Psoas muscle (tissue), 7 donors: ENCODE measurements at regions not wholly inside any gene's neighbourhood (a gene's known extent, or its start where the extent isn't known, plus 50 kb on each side); places are given as distances from the start of the nearest gene placed in this dataset.
"Not testable (repeated sequence)": the region's sequence is repeated elsewhere in the genome, so short reads cannot be mapped to it uniquely, and the experiment has no call there.

Experiments
- ATAC-seq, 4 donors: fragments of 200-7000 bp; cut with Tn5 transposase; one replicate each; pipeline ENCODE4 v1.9.1; 2020; ENCODE audit warnings: moderate library complexity in 3 of 4, mild to moderate bottlenecking in 2 of 4
- DNase-seq, 2 donors: peaks; one replicate each; pipeline ENCODE4 v3.0.0-alpha.2; 2020
- H3K27ac ChIP-seq: fragments of 200-600 bp; one replicate; pipeline ENCODE4 v1.8.0; 2022
- H3K27me3 ChIP-seq, 3 donors: fragments of 200-600 bp in 1 of 3; one replicate each; pipeline versions ENCODE4 v1.6.1 to v1.8.0; 2013 to 2022; ENCODE audit warnings: low read length in 2 of 3, mild to moderate bottlenecking in 2 of 3, moderate library complexity in 1 of 3; ENCODE audit not compliant: insufficient read depth in 3 of 3
- H3K36me3 ChIP-seq, 2 donors: fragments of 200-600 bp in 1 of 2; one replicate each; pipeline versions ENCODE4 v1.6.1 to v1.8.0; 2013 to 2022; ENCODE audit warnings: low read depth in 1 of 2, mild to moderate bottlenecking in 1 of 2, moderate library complexity in 1 of 2; ENCODE audit not compliant: insufficient read depth in 1 of 2
- H3K4me1 ChIP-seq: fragments of 200-600 bp; one replicate; pipeline ENCODE4 v1.8.0; 2022
- H3K4me3 ChIP-seq: fragments of 200-600 bp; one replicate; pipeline ENCODE4 v1.8.0; 2022; ENCODE audit warnings: mild to moderate bottlenecking
- H3K9me3 ChIP-seq: fragments of 200-600 bp; one replicate; pipeline ENCODE4 v1.8.0; 2022
- CTCF ChIP-seq: fragments of 200-600 bp; IDR thresholded peaks from one replicate; pipeline ENCODE4 v1.8.0; 2022; ENCODE audit warnings: antibody characterized with exemption
- WGBS, 3 donors: extraction: QIAGEN DNeasy Blood & Tissue Kit; methylation state at CpG; one replicate each; pipeline versions ENCODE4 v1.1.6 to v1.1.7; 2013; 5-methylcytosine and 5-hydroxymethylcytosine counted together
- intact Hi-C, 2 donors: fragments of 100-400 bp; cut with DNase I; formaldehyde crosslinking; loops; one replicate each; pipeline versions ENCODE4 v1.11.0 to v1.14.2; 2022
- donor health status: healthy with polysubstance abuse.
- donor health status: DM: no; HTN: no; CAD: no; lungs with moderate emphysema.
- donor health status: Bipolar disorder and iron deficiency.
- donor health status: healthy.
- donor health status: DM: yes; HTN: yes; CAD: no.
- donor health status: DM: no; HTN: no; CAD: no.
- donor health status: DM: yes; HTN: yes; CAD: no.

DNA sequence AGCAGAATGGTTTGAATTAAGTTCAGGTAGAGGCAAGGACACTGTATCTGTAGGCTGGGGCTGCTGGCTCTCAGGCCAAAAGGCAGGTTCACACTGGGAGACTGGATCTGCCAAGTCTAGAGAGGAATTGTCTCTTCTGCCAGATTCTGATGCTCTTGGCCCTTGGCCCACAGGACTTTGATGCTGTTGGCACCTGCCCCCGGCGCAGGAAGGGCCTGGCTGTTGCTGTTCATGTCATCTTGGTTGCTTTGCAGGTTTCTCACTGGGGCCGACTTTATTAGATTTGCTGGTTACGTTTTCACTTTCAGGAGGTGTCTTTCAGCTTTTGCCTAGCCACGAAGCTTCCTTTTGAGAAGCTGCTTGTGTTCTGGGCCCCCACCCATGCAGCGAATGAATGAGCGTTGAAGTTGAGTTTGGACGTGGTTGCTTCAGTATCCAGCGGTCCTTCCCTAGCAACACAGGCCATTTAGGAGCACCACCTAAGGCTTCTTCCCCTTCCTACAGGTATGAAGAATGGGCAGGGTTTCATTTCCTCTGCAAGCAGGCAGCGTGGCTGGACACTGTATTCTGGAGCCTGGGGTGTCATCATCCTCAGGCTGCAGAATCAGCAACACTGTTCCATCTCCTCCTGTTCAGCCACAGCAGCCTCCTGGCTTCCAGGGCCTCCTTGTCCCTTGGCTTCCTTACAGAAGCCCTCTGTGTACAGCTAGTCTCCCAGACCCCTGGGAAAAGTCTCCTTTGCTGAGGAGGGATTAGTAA lies 65.6 kb upstream of the PRR23C start:
- no peak for ATAC-seq
- no peak overlapping the region for H3K27ac ChIP-seq
- TF ChIP-seq CTCF: no peak
- no peaks in the 10 kb centered on the region for H3K36me3 ChIP-seq
- no peak overlapping the region for H3K4me3 ChIP-seq
- H3K4me1 ChIP-seq: no peaks in the 10 kb centered on the region
- 51 to 67% (median 52%) methylated on average over 10 of the region's 10 CpGs for WGBS, 3 donors
- DNase-seq: no peak
- intact Hi-C loops: no loop called here
- H3K9me3 ChIP-seq: no peaks in the 10 kb centered on the region
- H3K27me3 ChIP-seq: no peaks in the 10 kb centered on the region

GRCh38 chr3:139110929-139111328 lies 66.2 kb upstream of the PRR23C start:
- WGBS, 3 donors: 62 to 71% (median 68%) methylated on average over 2 of the region's 2 CpGs
- H3K36me3 ChIP-seq, DNase-seq, H3K9me3 ChIP-seq, ATAC-seq, H3K27me3 ChIP-seq, H3K27ac ChIP-seq, intact Hi-C loops, H3K4me3 ChIP-seq, H3K4me1 ChIP-seq: not testable (repeated sequence)

GRCh38 chr3:139111392-139112229 lies 66.9 kb upstream of the PRR23C start:
- ATAC-seq: peak; percentile 66 to 86 (median 75)
- peak; percentile 63 for TF ChIP-seq CTCF
- intact Hi-C loops: loop anchor here (2.0 kb wide), 1 partner anchor 217 kb away; no protein-coding TSS in a partner anchor
- Histone ChIP-seq H3K27me3 (no peaks in the 10 kb centered on the region), H3K27ac (no peak overlapping the region), H3K9me3 (no peaks in the 10 kb centered on the region), H3K36me3 (no peaks in the 10 kb centered on the region), H3K4me3 (no peak overlapping the region), H3K4me1 (no peaks in the 10 kb centered on the region)
- 8 to 9% (median 9%) methylated on average over 13 of the region's 13 CpGs for WGBS, 3 donors
- DNase-seq: peak; percentile 51 to 71

DNA sequence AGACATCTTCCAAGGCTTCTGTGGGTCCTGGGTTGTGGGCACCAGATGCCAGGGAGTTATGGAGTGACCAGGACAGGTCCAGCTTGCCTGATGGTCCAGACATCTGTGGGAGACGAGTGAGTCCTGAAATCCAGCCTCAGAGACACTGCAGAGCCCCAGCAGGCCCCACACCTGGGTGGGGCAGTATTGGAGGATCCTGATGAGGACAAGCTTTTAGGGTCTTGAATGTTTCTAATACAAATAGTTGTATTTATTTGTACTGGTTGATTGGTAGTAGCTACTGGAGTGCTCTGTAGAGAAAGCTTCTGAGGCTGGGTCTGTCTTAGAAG lies 67.5 kb upstream of the PRR23C start:
- intact Hi-C loops: loop anchor here (2.0 kb wide), 1 partner anchor 217 kb away; no protein-coding TSS in a partner anchor
- 0% methylated on average over 1 of the region's 1 CpG for WGBS, 3 donors
- DNase-seq: no peak
- Histone ChIP-seq H3K27me3 (no peaks in the 10 kb centered on the region), H3K4me1 (no peaks in the 10 kb centered on the region), H3K4me3 (no peak overlapping the region), H3K9me3 (no peaks in the 10 kb centered on the region), H3K27ac (no peak overlapping the region), H3K36me3 (no peaks in the 10 kb centered on the region)
- ATAC-seq: no peak
- no peak for TF ChIP-seq CTCF
